Smooth muscle cell (in vitro differentiated cells): ENCODE measurements at regions not wholly inside any gene's neighbourhood (a gene's known extent, or its start where the extent isn't known, plus 50 kb on each side); places are given as distances from the start of the nearest gene placed in this dataset.

Experiments
- DNase-seq: peaks from one replicate; lab custom pipeline; 2025; ENCODE audit not compliant: unreplicated experiment; lab: John Stamatoyannopoulos, UW
- H2AFZ ChIP-seq: fragments of 200-600 bp; sonication (generic); 2 replicates; pipeline ENCODE4 v1.6.0; 2016; ENCODE audit warnings: antibody characterized with exemption, low read depth, mild to moderate bottlenecking
- H3F3A ChIP-seq: fragments of 200-600 bp; sonication (generic); 2 replicates; pipeline ENCODE4 v1.6.0; 2017; ENCODE audit warnings: antibody characterized with exemption, low read depth
- H3K27ac ChIP-seq: fragments of 200-600 bp; sonication (generic); 2 replicates; pipeline ENCODE4 v1.5.1; 2016; ENCODE audit warnings: low read depth, mild to moderate bottlenecking
- H3K27me3 ChIP-seq: fragments of 200-600 bp; sonication (generic); 2 replicates; pipeline ENCODE4 v1.6.1; 2016; ENCODE audit warnings: low read depth, mild to moderate bottlenecking
- H3K36me3 ChIP-seq: fragments of 200-600 bp; sonication (generic); 2 replicates; pipeline ENCODE4 v1.5.1; 2016; ENCODE audit warnings: low read depth
- H3K4me1 ChIP-seq: fragments of 200-600 bp; sonication (generic); 2 replicates; pipeline ENCODE4 v1.5.1; 2016; ENCODE audit warnings: low read depth
- H3K4me2 ChIP-seq: fragments of 200-600 bp; sonication (generic); 2 replicates; pipeline ENCODE4 v1.6.0; 2016; ENCODE audit warnings: mild to moderate bottlenecking
- H3K4me3 ChIP-seq: fragments of 200-600 bp; sonication (generic); 2 replicates; pipeline ENCODE4 v1.5.1; 2016; ENCODE audit warnings: mild to moderate bottlenecking
- H3K79me2 ChIP-seq: fragments of 200-600 bp; sonication (generic); 2 replicates; pipeline ENCODE4 v1.6.0; 2016; ENCODE audit warnings: low read depth, mild to moderate bottlenecking
- H3K9ac ChIP-seq: fragments of 200-600 bp; sonication (generic); 2 replicates; pipeline ENCODE4 v1.6.0; 2016; ENCODE audit warnings: low read depth
- H3K9me3 ChIP-seq: fragments of 200-600 bp; sonication (generic); replicated peaks from 2 replicates; pipeline ENCODE4 v1.5.1; 2016; ENCODE audit warnings: low read depth
- H4K20me1 ChIP-seq: fragments of 200-600 bp; sonication (generic); 2 replicates; pipeline ENCODE4 v1.6.0; 2016; ENCODE audit warnings: low read depth
- CTCF ChIP-seq: fragments of 200-600 bp; sonication (generic); IDR thresholded peaks from 2 replicates; pipeline ENCODE4 v1.5.1; 2017; ENCODE audit warnings: borderline replicate concordance, mild to moderate bottlenecking, antibody characterized with exemption; ENCODE audit not compliant: insufficient read depth, poor library complexity, severe bottlenecking
- WGBS: methylation state at CpG from one replicate; pipeline ENCODE4 v1.1.7; 2016; ENCODE audit warnings: low lambda C conversion rate; 5-methylcytosine and 5-hydroxymethylcytosine counted together

DNA sequence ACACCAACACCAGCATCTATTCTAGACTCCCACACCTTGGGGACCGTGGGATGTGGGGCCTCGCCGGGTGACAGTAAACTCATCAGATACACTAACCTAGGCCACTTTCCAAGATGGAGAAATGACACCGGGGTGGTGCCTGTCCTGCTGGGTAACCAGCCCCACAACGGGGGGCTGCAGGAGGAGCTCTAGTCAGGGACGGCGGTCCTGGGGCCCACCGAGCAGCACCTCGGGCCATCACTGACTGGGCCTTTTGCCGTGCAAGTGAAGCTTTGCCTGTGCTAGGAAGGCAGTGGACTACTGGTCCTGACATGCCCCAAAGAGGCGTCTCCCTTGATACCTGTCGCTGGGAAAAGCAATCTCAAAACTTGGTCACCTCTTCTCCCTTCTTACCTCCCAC is 260.3 kb upstream of the IRX1 start:
- H3K4me1 ChIP-seq = no peaks in the 10 kb centered on the region
- DNase-seq = no peak
- no peak overlapping the region for H2AFZ ChIP-seq
- H3K4me3 ChIP-seq = no peak overlapping the region
- no peaks in the 10 kb centered on the region for H3F3A ChIP-seq
- TF ChIP-seq CTCF = no peak
- no peaks in the 10 kb centered on the region for H3K79me2 ChIP-seq
- H4K20me1 ChIP-seq = no peaks in the 10 kb centered on the region
- no peaks in the 10 kb centered on the region for H3K9me3 ChIP-seq
- H3K36me3 ChIP-seq = no peaks in the 10 kb centered on the region
- 80% methylated on average over 12 of the region's 12 CpGs for WGBS
- H3K4me2 ChIP-seq = no peak overlapping the region
- no peak overlapping the region for H3K9ac ChIP-seq
- no peak overlapping the region for H3K27ac ChIP-seq
- H3K27me3 ChIP-seq = no peaks in the 10 kb centered on the region

DNA sequence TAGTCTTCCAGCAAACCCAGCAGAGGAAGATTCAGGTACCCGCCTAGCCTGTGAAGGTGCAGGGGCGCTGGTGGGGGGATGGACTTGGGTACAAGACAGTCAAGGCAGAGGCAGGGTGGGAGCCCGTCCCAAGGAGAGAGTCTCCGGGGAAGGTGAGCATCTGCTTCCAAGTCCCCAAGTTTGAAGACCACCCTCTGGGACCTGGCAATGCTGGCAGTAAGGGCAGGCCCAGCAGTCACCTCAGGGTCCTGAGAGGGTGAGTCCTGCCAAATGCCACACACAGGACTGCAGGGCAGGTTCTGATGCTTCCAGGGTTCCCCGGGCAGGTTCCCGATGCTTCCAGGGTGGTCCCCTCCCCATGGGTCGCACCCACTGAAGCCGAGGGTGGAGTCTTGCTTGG is 261.8 kb upstream of the IRX1 start:
- Histone ChIP-seq H3K4me3 (no peak overlapping the region), H3K36me3 (no peaks in the 10 kb centered on the region), H3F3A (no peaks in the 10 kb centered on the region), H3K9ac (no peak overlapping the region), H3K4me2 (no peak overlapping the region), H4K20me1 (no peaks in the 10 kb centered on the region), H3K27ac (no peak overlapping the region), H3K27me3 (no peaks in the 10 kb centered on the region), H3K4me1 (no peaks in the 10 kb centered on the region), H3K79me2 (no peaks in the 10 kb centered on the region), H3K9me3 (no peaks in the 10 kb centered on the region), H2AFZ (no peak overlapping the region)
- no peak for TF ChIP-seq CTCF
- 84% methylated on average over 8 of the region's 8 CpGs for WGBS
- no peak for DNase-seq

DNA sequence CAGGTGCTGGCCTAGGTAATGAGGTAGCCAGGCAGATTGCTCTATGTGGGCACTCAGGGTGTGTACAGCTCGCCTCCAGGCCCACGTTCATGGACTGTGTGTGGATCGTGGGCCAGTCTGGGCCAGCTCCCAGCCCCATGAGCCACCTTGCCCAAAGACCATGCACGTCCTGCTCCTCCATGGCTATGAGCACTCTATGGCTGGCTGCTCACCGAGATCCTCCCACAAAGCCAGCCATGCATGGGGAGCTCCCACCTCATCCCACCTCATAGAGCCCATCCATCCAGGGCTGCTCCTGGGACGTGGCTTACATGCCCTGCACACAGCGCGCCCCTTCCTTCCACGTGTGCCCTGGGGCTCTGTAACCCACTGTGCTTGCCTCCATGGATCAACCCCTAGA is 262.5 kb upstream of the IRX1 start:
- Histone ChIP-seq H2AFZ (no peak overlapping the region), H3K27ac (no peak overlapping the region), H4K20me1 (no peaks in the 10 kb centered on the region), H3K9me3 (no peaks in the 10 kb centered on the region), H3K9ac (no peak overlapping the region), H3F3A (no peaks in the 10 kb centered on the region), H3K36me3 (no peaks in the 10 kb centered on the region), H3K4me3 (no peak overlapping the region), H3K27me3 (no peaks in the 10 kb centered on the region), H3K79me2 (no peaks in the 10 kb centered on the region), H3K4me2 (no peak overlapping the region), H3K4me1 (no peaks in the 10 kb centered on the region)
- TF ChIP-seq CTCF = no peak
- 96% methylated on average over 9 of the region's 9 CpGs for WGBS
- no peak for DNase-seq

DNA sequence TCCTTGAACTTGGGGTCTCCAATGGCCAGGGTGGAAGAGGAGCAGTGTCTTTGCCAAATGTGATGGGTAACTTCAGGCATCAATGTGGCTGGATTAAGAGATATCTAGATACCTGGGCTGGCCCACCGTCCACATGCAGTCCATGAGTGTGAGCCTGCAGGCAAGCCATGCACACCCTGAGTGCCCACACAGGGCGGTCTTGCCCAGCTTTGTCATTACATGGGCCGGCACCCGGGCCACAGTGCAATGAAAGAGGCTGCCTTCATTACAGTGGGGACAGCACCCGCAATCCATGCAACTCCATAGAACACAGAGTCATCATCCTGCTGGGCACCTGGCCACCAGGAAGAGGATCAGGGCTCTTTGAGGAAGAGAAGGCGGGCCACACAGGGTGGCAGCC is 263.8 kb upstream of the IRX1 start:
- Histone ChIP-seq H3K79me2 (no peaks in the 10 kb centered on the region), H3K4me2 (no peak overlapping the region), H4K20me1 (no peaks in the 10 kb centered on the region), H3K27me3 (no peaks in the 10 kb centered on the region), H3K36me3 (no peaks in the 10 kb centered on the region), H3F3A (no peaks in the 10 kb centered on the region), H3K4me1 (no peaks in the 10 kb centered on the region), H2AFZ (no peak overlapping the region), H3K9me3 (no peaks in the 10 kb centered on the region), H3K9ac (no peak overlapping the region), H3K27ac (no peak overlapping the region), H3K4me3 (no peak overlapping the region)
- DNase-seq = no peak
- 96% methylated on average over 6 of the region's 6 CpGs for WGBS
- TF ChIP-seq CTCF = no peak
